ENCODE measurements at regions not wholly inside any gene's neighbourhood (a gene's known extent, or its start where the extent isn't known, plus 50 kb on each side); places are given as distances from the start of the nearest gene placed in this dataset.

DNA sequence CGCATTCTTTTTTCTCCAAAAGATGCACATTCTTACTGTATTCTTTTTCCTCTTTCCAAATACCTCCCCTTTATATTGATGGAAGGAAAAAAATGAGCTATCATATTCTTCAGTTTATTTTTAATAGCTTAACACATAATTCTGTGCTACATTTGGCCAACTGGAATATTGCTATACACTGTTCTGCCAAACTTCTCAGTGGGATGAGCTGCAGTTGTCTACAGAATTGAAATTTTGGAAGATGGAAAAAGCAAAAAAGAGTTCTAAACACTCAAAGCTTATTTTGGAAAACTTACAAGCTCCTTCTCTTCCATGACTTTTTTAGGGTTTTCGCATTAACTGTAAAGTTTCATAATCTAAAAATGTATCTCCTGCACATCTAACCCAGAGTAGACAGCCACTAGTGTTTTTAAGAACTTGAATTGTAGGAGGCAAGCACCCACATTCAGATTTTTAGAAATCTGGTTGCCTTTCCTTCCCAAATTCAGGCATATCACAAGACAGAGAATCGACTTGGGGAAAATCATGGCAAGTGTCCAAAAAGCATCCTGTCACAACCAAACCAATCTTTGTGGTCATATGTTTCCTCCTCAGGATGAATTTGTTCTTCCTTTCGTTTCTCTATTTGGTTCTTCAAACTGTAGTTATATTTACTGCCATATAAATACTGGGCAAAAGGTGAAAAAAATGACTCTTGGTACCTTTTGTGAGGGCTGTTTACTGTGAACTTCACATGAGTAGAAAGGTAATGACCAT, 111.4 kb upstream of the FRY start:
- Histone ChIP-seq H3K9ac (ENCODE audit: low read depth in 1 of 3, low read length in 3 of 3) (no peak overlapping the region), H3K27ac (ENCODE audit: low read depth, low read length) (no peak overlapping the region), H3K4me1 (ENCODE audit: control insufficient read depth in 3 of 3, insufficient read depth in 3 of 3, low read length in 3 of 3) (no peaks in the 10 kb centered on the region), H3K9me3 (ENCODE audit: control insufficient read depth in 3 of 3, low read length in 3 of 3) (no peaks in the 10 kb centered on the region), H3K36me3 (ENCODE audit: control insufficient read depth in 3 of 3, insufficient read depth in 3 of 3, low read length in 3 of 3) (no peaks in the 10 kb centered on the region), H3K27me3 (ENCODE audit: control insufficient read depth in 3 of 3, insufficient read depth in 3 of 3, low read length in 3 of 3) (no peaks in the 10 kb centered on the region), H3K4me3 (ENCODE audit: low read length in 3 of 3) (no peak overlapping the region)

DNA sequence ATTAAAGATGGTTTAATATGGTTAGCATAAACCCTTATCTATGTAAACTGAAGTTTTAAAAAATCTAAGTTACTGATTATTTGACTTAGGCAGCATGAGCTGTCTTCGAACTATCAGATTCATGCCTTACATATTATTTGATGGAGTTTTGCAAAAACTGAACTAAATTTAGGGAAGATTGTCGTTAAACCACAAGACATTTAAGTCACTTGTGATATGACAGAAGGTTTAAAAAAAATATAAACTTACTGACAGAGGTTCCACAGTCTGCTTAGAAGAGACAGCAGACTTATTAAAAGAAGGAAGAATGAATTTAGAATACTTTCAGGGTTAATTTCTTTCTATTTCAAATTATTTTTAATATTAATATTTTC, 110.9 kb upstream of the FRY start:
- H3K27ac ChIP-seq (ENCODE audit: low read depth, low read length) = no peak overlapping the region

DNA sequence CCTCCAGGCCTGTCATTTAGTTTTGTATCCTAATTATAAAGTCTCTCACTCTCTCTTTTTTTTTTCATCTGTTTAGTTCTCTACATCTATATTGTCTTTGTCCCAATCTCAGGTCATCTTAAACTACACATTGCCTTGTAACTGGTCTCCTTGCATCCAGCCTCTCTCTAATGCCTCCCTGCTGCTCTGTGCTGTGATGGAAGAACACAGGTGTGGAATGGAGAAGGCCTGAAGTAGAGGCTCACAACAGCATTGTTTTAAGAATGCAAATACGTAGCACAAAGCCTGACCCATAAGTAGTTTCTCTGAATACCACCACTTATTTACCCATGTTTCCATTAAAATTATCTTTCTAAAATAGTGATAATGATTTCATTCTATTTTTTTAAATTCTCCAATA, 108.8 kb upstream of the FRY start:
- Histone ChIP-seq H3K27ac (ENCODE audit: low read depth, low read length) (no peak overlapping the region), H3K4me1 (ENCODE audit: control insufficient read depth in 3 of 3, insufficient read depth in 3 of 3, low read length in 3 of 3) (no peaks in the 10 kb centered on the region), H3K27me3 (ENCODE audit: control insufficient read depth in 3 of 3, insufficient read depth in 3 of 3, low read length in 3 of 3) (no peaks in the 10 kb centered on the region), H3K36me3 (ENCODE audit: control insufficient read depth in 3 of 3, insufficient read depth in 3 of 3, low read length in 3 of 3) (no peaks in the 10 kb centered on the region), H3K9ac (ENCODE audit: low read depth in 1 of 3, low read length in 3 of 3) (no peak overlapping the region), H3K9me3 (ENCODE audit: control insufficient read depth in 3 of 3, low read length in 3 of 3) (no peaks in the 10 kb centered on the region), H3K4me3 (ENCODE audit: low read length in 3 of 3) (no peak overlapping the region)

More for the DNA sequence above, 110.9 kb upstream of the FRY start:
- Histone ChIP-seq H3K9me3 (ENCODE audit: control insufficient read depth in 3 of 3, low read length in 3 of 3) (no peaks in the 10 kb centered on the region), H3K4me1 (ENCODE audit: control insufficient read depth in 3 of 3, insufficient read depth in 3 of 3, low read length in 3 of 3) (no peaks in the 10 kb centered on the region), H3K4me3 (ENCODE audit: low read length in 3 of 3) (no peak overlapping the region), H3K36me3 (ENCODE audit: control insufficient read depth in 3 of 3, insufficient read depth in 3 of 3, low read length in 3 of 3) (no peaks in the 10 kb centered on the region), H3K27me3 (ENCODE audit: control insufficient read depth in 3 of 3, insufficient read depth in 3 of 3, low read length in 3 of 3) (no peaks in the 10 kb centered on the region), H3K9ac (ENCODE audit: low read depth in 1 of 3, low read length in 3 of 3) (no peak overlapping the region)

DNA sequence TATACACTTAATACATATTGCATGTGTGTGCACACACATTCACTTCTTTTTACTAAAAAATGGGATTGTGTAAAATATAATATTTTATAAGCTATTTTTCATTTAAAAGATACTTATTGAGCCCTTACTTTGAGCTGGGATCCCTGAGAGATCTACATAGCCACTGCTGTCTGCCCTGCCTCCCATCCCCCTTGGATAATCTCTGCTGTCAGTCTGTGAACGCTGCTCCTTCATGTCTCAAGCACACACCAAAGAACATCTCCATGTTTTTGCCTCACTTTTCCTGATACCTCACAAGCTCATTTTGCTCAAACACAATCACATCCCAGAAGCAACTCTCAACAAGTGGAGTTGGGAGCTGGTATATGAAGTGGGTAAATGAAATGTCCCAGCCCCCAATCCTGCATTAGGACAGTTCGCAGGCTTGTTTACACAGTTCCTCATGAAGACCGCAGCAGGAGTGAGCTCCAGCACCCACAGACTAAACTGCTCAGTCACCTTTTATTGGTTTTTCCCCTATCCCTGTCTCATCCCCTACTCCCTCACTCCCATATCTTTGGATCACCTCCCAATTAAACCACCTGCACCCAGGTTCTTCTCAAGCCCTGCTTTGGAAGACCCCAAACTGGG, 108.3 kb upstream of the FRY start:
- no peaks in the 10 kb centered on the region for H3K4me1 ChIP-seq (ENCODE audit: control insufficient read depth in 3 of 3, insufficient read depth in 3 of 3, low read length in 3 of 3)

DNA sequence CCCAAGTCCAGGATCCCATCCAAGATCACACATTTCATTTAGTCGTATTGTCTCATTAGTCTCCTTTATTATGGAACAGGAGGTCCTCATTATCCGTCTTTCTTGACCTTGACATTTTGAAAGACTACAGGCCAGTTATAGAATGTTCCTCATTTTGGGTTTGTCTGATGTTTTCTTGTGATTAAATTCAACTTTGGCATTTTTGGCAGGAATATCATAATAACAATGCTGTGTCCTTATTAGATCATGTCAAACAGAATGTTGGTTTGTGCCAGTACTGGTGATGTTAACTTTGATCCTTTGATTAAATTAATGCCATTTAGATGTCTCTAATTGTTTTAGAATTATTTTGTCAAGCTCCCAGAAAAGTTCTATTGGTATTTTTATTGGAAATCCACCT, 106.5 kb upstream of the FRY start:
- H3K27ac ChIP-seq (ENCODE audit: low read depth, low read length) = no peak overlapping the region
- H3K9me3 ChIP-seq (ENCODE audit: control insufficient read depth in 3 of 3, low read length in 3 of 3) = no peaks in the 10 kb centered on the region
- H3K4me1 ChIP-seq (ENCODE audit: control insufficient read depth in 3 of 3, insufficient read depth in 3 of 3, low read length in 3 of 3) = peaks cover 0 to 3% (median 0%) of the 10 kb centered on the region in 3 donors
- no peak overlapping the region for H3K9ac ChIP-seq (ENCODE audit: low read depth in 1 of 3, low read length in 3 of 3)
- no peaks in the 10 kb centered on the region for H3K27me3 ChIP-seq (ENCODE audit: control insufficient read depth in 3 of 3, insufficient read depth in 3 of 3, low read length in 3 of 3)
- H3K36me3 ChIP-seq (ENCODE audit: control insufficient read depth in 3 of 3, insufficient read depth in 3 of 3, low read length in 3 of 3) = no peaks in the 10 kb centered on the region
- no peak overlapping the region for H3K4me3 ChIP-seq (ENCODE audit: low read length in 3 of 3)

More for the DNA sequence above, 108.3 kb upstream of the FRY start:
- H3K36me3 ChIP-seq (ENCODE audit: control insufficient read depth in 3 of 3, insufficient read depth in 3 of 3, low read length in 3 of 3) = no peaks in the 10 kb centered on the region
- H3K27ac ChIP-seq (ENCODE audit: low read depth, low read length) = no peak overlapping the region
- no peak overlapping the region for H3K4me3 ChIP-seq (ENCODE audit: low read length in 3 of 3)
- no peaks in the 10 kb centered on the region for H3K9me3 ChIP-seq (ENCODE audit: control insufficient read depth in 3 of 3, low read length in 3 of 3)
- no peak overlapping the region for H3K9ac ChIP-seq (ENCODE audit: low read depth in 1 of 3, low read length in 3 of 3)
- no peaks in the 10 kb centered on the region for H3K27me3 ChIP-seq (ENCODE audit: control insufficient read depth in 3 of 3, insufficient read depth in 3 of 3, low read length in 3 of 3)

DNA sequence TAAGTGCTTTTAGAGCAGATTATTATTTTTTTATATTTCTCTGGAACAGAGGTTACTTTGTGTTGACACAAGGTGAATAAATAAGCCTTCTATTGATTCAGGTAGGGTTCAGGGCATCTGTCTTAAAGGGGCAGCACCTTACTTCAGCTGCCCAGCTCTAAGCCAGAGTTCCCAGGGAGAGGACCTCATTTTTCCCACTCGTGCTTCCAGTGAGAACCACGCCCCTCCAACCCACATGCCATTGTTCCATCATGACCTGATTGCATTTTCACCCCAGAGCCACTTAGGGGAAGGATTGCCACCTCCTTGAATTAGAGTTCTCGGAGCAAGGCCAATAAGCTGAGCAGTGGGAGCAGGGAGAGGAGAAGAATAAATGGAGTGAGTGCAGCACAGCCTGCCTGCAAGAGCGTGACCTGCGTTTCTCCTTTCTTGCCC, 104.3 kb upstream of the FRY start:
- Histone ChIP-seq H3K4me3 (ENCODE audit: low read length in 3 of 3) (no peak overlapping the region), H3K9ac (ENCODE audit: low read depth in 1 of 3, low read length in 3 of 3) (no peak overlapping the region), H3K36me3 (ENCODE audit: control insufficient read depth in 3 of 3, insufficient read depth in 3 of 3, low read length in 3 of 3) (no peaks in the 10 kb centered on the region), H3K27ac (ENCODE audit: low read depth, low read length) (no peak overlapping the region), H3K27me3 (ENCODE audit: control insufficient read depth in 3 of 3, insufficient read depth in 3 of 3, low read length in 3 of 3) (no peaks in the 10 kb centered on the region), H3K9me3 (ENCODE audit: control insufficient read depth in 3 of 3, low read length in 3 of 3) (no peaks in the 10 kb centered on the region), H3K4me1 (ENCODE audit: control insufficient read depth in 3 of 3, insufficient read depth in 3 of 3, low read length in 3 of 3) (peaks cover 0 to 10% (median 3%) of the 10 kb centered on the region in 3 donors)

DNA sequence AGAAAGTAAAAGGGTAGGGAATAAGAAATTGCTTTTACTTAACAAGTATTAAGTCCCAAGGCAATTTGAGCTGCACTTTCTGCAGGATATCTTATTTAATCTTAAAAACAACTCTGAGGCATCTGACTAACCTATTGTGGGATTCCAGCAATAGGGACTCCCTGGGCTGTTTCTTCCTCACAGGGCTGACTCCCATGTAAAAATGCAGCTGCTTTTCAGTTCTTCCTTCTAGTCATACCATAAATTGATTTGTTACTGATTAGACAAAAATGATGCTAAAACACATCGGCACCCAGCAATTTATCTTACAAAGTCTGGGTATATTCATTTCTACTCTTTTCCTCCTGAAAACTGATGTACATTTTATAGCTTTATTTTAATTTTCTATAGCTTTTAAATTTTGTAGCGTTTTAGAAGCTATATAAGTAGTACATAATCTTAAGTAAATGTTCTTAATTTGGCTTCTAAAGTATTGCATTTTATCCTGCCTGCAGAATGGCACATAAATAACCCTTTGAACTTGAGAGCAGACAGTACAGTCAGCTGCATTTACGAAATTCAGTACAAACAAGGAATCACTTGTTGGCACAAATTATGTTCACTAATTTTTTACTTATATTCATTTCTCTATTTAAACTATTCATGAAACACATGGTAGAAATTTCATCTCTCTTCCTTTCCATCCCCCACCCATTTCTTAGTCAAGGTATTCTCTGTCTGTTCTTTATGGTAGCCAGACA, 102.4 kb upstream of the FRY start:
- Histone ChIP-seq H3K4me3 (ENCODE audit: low read length in 3 of 3) (no peak overlapping the region), H3K36me3 (ENCODE audit: control insufficient read depth in 3 of 3, insufficient read depth in 3 of 3, low read length in 3 of 3) (no peaks in the 10 kb centered on the region), H3K27ac (ENCODE audit: low read depth, low read length) (no peak overlapping the region), H3K9ac (ENCODE audit: low read depth in 1 of 3, low read length in 3 of 3) (no peak overlapping the region), H3K9me3 (ENCODE audit: control insufficient read depth in 3 of 3, low read length in 3 of 3) (no peaks in the 10 kb centered on the region), H3K4me1 (ENCODE audit: control insufficient read depth in 3 of 3, insufficient read depth in 3 of 3, low read length in 3 of 3) (peaks cover 0 to 10% (median 3%) of the 10 kb centered on the region in 3 donors), H3K27me3 (ENCODE audit: control insufficient read depth in 3 of 3, insufficient read depth in 3 of 3, low read length in 3 of 3) (no peaks in the 10 kb centered on the region)

DNA sequence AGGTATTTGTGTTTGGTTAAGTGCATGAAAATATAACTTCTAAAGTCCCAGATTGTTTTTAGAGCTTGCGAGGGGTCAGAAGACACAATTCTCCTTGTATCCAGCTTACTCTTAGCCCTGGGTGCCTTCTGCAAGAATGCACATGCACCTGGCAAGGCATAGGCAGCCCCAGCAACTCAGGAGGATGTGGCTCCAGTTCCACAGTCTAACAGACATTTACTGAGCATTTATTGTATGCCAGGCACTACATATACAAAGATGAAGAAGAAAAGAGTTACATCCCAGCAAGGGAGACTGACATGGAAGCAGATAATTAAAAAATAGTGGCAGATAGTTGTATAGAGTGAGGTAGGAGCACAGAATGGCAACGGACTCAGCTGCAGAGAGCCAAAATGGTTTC, 101.1 kb upstream of the FRY start:
- no peak overlapping the region for H3K27ac ChIP-seq (ENCODE audit: low read depth, low read length)
- H3K4me1 ChIP-seq (ENCODE audit: control insufficient read depth in 3 of 3, insufficient read depth in 3 of 3, low read length in 3 of 3) = peaks cover 0 to 10% (median 3%) of the 10 kb centered on the region in 3 donors
- no peaks in the 10 kb centered on the region for H3K27me3 ChIP-seq (ENCODE audit: control insufficient read depth in 3 of 3, insufficient read depth in 3 of 3, low read length in 3 of 3)

DNA sequence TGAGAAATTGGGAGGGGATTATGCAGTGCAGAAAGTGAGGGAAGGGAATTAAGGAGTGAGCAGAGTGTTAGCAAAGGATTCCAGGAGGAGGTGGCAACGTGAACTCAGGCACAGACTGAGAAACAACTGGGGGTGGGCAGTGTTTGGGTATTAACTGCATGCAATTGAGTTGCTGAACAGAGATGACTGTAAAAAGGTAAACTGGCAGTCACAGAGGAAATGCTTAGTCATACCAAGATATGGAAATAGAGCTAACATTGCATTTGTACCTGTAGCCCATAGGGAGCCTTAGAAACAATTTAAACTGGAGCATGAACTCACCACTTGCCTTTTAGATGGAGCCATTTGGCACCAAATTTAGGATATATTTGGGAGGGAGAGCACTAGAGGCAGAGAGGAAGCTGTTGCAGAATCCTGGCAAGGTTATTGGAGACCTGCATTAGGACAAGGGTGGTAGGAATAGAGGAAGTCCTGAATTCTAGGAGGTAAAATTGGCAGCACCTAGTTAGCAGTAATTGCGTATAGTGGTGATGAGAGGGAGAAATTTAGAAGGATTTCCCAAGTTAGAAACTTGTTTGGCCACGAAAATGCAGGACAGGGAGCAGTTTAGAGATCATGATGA, 100.6 kb upstream of the FRY start:
- H3K36me3 ChIP-seq (ENCODE audit: control insufficient read depth in 3 of 3, insufficient read depth in 3 of 3, low read length in 3 of 3) = no peaks in the 10 kb centered on the region
- H3K9me3 ChIP-seq (ENCODE audit: control insufficient read depth in 3 of 3, low read length in 3 of 3) = no peaks in the 10 kb centered on the region
- peaks cover 0 to 10% (median 3%) of the 10 kb centered on the region in 3 donors for H3K4me1 ChIP-seq (ENCODE audit: control insufficient read depth in 3 of 3, insufficient read depth in 3 of 3, low read length in 3 of 3)
- H3K27ac ChIP-seq (ENCODE audit: low read depth, low read length) = no peak overlapping the region
- H3K27me3 ChIP-seq (ENCODE audit: control insufficient read depth in 3 of 3, insufficient read depth in 3 of 3, low read length in 3 of 3) = no peaks in the 10 kb centered on the region
- no peak overlapping the region for H3K4me3 ChIP-seq (ENCODE audit: low read length in 3 of 3)
- no peak overlapping the region for H3K9ac ChIP-seq (ENCODE audit: low read depth in 1 of 3, low read length in 3 of 3)

More for the DNA sequence above, 101.1 kb upstream of the FRY start:
- Histone ChIP-seq H3K9ac (ENCODE audit: low read depth in 1 of 3, low read length in 3 of 3) (no peak overlapping the region), H3K4me3 (ENCODE audit: low read length in 3 of 3) (no peak overlapping the region), H3K9me3 (ENCODE audit: control insufficient read depth in 3 of 3, low read length in 3 of 3) (no peaks in the 10 kb centered on the region), H3K36me3 (ENCODE audit: control insufficient read depth in 3 of 3, insufficient read depth in 3 of 3, low read length in 3 of 3) (no peaks in the 10 kb centered on the region)
